H1 (cell line): ENCODE measurements at regions not wholly inside any gene's neighbourhood (a gene's known extent, or its start where the extent isn't known, plus 50 kb on each side); places are given as distances from the start of the nearest gene placed in this dataset.

Experiments used
- CTCF ChIA-PET: fragments of 300-600 bp; sonication (Branson Sonifier 250); formaldehyde crosslinking; loops from one replicate; lab custom pipeline; 2021; ENCODE audit not compliant: partially characterized antibody; lab: Charles Lee
- POLR2A ChIA-PET: fragments of 300-600 bp; sonication (Branson Sonifier 250); formaldehyde crosslinking; loops from one replicate; lab custom pipeline; 2021; ENCODE audit warnings: inconsistent platforms; ENCODE audit not compliant: partially characterized antibody; lab: Charles Lee
- DNase-seq, 2 experiments: peaks; one replicate each; pipeline versions ENCODE4 v3.0.0 to v3.0.0-alpha.2; 2010 to 2022; ENCODE audit warnings: low spot score in 2 of 2, low read depth in 1 of 2, mixed read lengths in 1 of 2
- FAIRE-seq: peaks from 2 replicates; lab custom pipeline; 2011; peaks lifted over from hg19 to GRCh38; lab: Jason Lieb, UNC
- H2AFZ ChIP-seq: 2 replicates; pipeline ENCODE4 v1.8.1; 2012; ENCODE audit warnings: low read length, inconsistent platforms
- H2AK5ac ChIP-seq: 2 replicates; pipeline ENCODE4 v1.6.1; 2013; ENCODE audit warnings: low read depth, low read length
- H2BK120ac ChIP-seq: replicated peaks from 2 replicates; pipeline ENCODE3; 2013; ENCODE audit warnings: low read depth, low read length, inconsistent platforms
- H2BK12ac ChIP-seq: 2 replicates; pipeline ENCODE4 v1.6.1; 2013; ENCODE audit warnings: low read depth, low read length
- H2BK15ac ChIP-seq: 2 replicates; pipeline ENCODE4 v1.6.1; 2013; ENCODE audit warnings: low read length
- H2BK20ac ChIP-seq: 2 replicates; pipeline ENCODE4 v1.6.1; 2013; ENCODE audit warnings: low read length
- H2BK5ac ChIP-seq: 2 replicates; pipeline ENCODE4 v1.6.1; 2013; ENCODE audit warnings: low read depth, low read length
- H3K14ac ChIP-seq: 2 replicates; pipeline ENCODE4 v1.6.1; 2013; ENCODE audit warnings: inconsistent platforms; ENCODE audit not compliant: insufficient read length
- H3K18ac ChIP-seq: 2 replicates; pipeline ENCODE4 v1.6.1; 2013; ENCODE audit warnings: low read length; ENCODE audit errors: extremely low read depth
- H3K23ac ChIP-seq: 2 replicates; pipeline ENCODE4 v1.6.1; 2013; ENCODE audit warnings: inconsistent platforms; ENCODE audit not compliant: insufficient read length
- H3K23me2 ChIP-seq: 2 replicates; pipeline ENCODE4 v1.6.1; 2013; ENCODE audit warnings: low read depth, low read length
- H3K27ac ChIP-seq: 2 replicates; pipeline ENCODE4 v1.6.1; 2011; ENCODE audit warnings: low read depth, low read length, inconsistent platforms
- H3K27me3 ChIP-seq, 4 experiments: replicated peaks in 1 of 4; 1 replicate in 1 of 4; 2 replicates in 3 of 4; pipeline versions ENCODE4 v1.6.1 to v1.8.1; 2011 to 2013; ENCODE audit warnings: low read length in 3 of 4, mild to moderate bottlenecking in 3 of 4, inconsistent platforms in 2 of 4, mixed read lengths in 2 of 4, moderate library complexity in 1 of 4; ENCODE audit not compliant: control insufficient read depth in 3 of 4, insufficient read depth in 3 of 4; ENCODE audit errors: extremely low read depth in 1 of 4
- H3K36me3 ChIP-seq, 4 experiments: 2 replicates each; pipeline versions ENCODE4 v1.6.1 to v1.8.1; 2011 to 2013; ENCODE audit warnings: mild to moderate bottlenecking in 4 of 4, low read length in 3 of 4, moderate library complexity in 2 of 4, control low read depth in 1 of 4, inconsistent platforms in 1 of 4; ENCODE audit not compliant: insufficient read depth in 4 of 4, control insufficient read depth in 2 of 4
- H3K4ac ChIP-seq: replicated peaks from 2 replicates; pipeline ENCODE3; 2013; ENCODE audit warnings: low read length, low read depth, mixed read lengths, inconsistent platforms; ENCODE audit not compliant: insufficient read length
- H3K4me1 ChIP-seq, 4 experiments: replicated peaks in 1 of 4; 1 replicate in 1 of 4; 2 replicates in 3 of 4; pipeline versions ENCODE4 v1.6.1 to v1.8.1; 2011 to 2013; ENCODE audit warnings: low read length in 3 of 4, inconsistent platforms in 2 of 4, mixed read lengths in 1 of 4; ENCODE audit not compliant: insufficient read depth in 4 of 4, control insufficient read depth in 3 of 4
- H3K4me2 ChIP-seq, 2 experiments: 2 replicates each; pipeline versions ENCODE4 v1.6.1 to v1.8.1; 2011 to 2013; ENCODE audit warnings: low read depth in 2 of 2, low read length in 2 of 2, control low read depth in 1 of 2, inconsistent platforms in 1 of 2, mild to moderate bottlenecking in 1 of 2; ENCODE audit not compliant: insufficient read depth in 1 of 2
- H3K4me3 ChIP-seq, 4 experiments: fragments of 200-600, 300-600 bp in 1 of 4; sonication (generic), shearing (Covaris generic), sonication (Bioruptor Twin) in 1 of 4; 2 replicates each; pipeline versions ENCODE4 v1.5.1 to v1.8.1; 2011 to 2016; ENCODE audit warnings: low read length in 4 of 4, low read depth in 3 of 4, control low read depth in 2 of 4, inconsistent platforms in 2 of 4, mild to moderate bottlenecking in 2 of 4, mixed read lengths in 1 of 4, moderate library complexity in 1 of 4; ENCODE audit not compliant: insufficient read depth in 2 of 4; ENCODE audit errors: extremely low read depth in 1 of 4
- H3K56ac ChIP-seq: replicated peaks from 2 replicates; pipeline ENCODE3; 2013; ENCODE audit warnings: low read depth, mild to moderate bottlenecking, mixed read lengths, low read length, inconsistent platforms; ENCODE audit not compliant: insufficient read length
- H3K79me1 ChIP-seq: 2 replicates; pipeline ENCODE4 v1.6.1; 2013; ENCODE audit warnings: low read depth, low read length, control low read depth
- H3K79me2 ChIP-seq, 2 experiments: 2 replicates each; pipeline versions ENCODE4 v1.6.1 to v1.8.1; 2012 to 2013; ENCODE audit warnings: low read length in 2 of 2, mild to moderate bottlenecking in 2 of 2, inconsistent platforms in 1 of 2; ENCODE audit not compliant: insufficient read depth in 2 of 2, control insufficient read depth in 1 of 2
- H3K9ac ChIP-seq, 4 experiments: replicated peaks in 1 of 4; 1 replicate in 1 of 4; 2 replicates in 3 of 4; pipeline versions ENCODE4 v1.6.1 to v1.8.1; 2011 to 2013; ENCODE audit warnings: low read depth in 3 of 4, low read length in 3 of 4, control low read depth in 2 of 4, mild to moderate bottlenecking in 2 of 4, moderate library complexity in 2 of 4, inconsistent platforms in 1 of 4; ENCODE audit errors: extremely low read depth in 1 of 4
- H3K9me3 ChIP-seq, 2 experiments: 2 replicates each; pipeline versions ENCODE4 v1.6.1 to v1.8.1; 2012 to 2013; ENCODE audit warnings: mild to moderate bottlenecking in 2 of 2, moderate library complexity in 2 of 2, control low read depth in 1 of 2, inconsistent platforms in 1 of 2, low read depth in 1 of 2, low read length in 1 of 2, mixed read lengths in 1 of 2; ENCODE audit not compliant: insufficient read depth in 2 of 2
- H4K20me1 ChIP-seq, 2 experiments: replicated peaks in 1 of 2; 2 replicates each; pipeline versions ENCODE3 to v1.8.1; 2011 to 2013; ENCODE audit warnings: inconsistent platforms in 2 of 2, low read length in 2 of 2, mild to moderate bottlenecking in 1 of 2; ENCODE audit not compliant: insufficient read depth in 2 of 2, control insufficient read depth in 1 of 2
- H4K5ac ChIP-seq: 2 replicates; pipeline ENCODE4 v1.6.1; 2013; ENCODE audit warnings: low read length, low read depth, mixed read lengths, inconsistent platforms; ENCODE audit not compliant: insufficient read length
- H4K8ac ChIP-seq: 2 replicates; pipeline ENCODE4 v1.8.0; 2013; ENCODE audit warnings: mild to moderate bottlenecking, moderate library complexity, low read length, inconsistent platforms; ENCODE audit not compliant: insufficient read depth; ENCODE audit errors: extremely low read depth
- H4K91ac ChIP-seq: replicated peaks from 2 replicates; pipeline ENCODE3; 2013; ENCODE audit warnings: low read length, mixed read lengths, inconsistent platforms; ENCODE audit not compliant: insufficient read length
- ASH2L ChIP-seq: fragments of 200-600, 300-600 bp; sonication (generic); IDR thresholded peaks from one replicate; pipeline ENCODE4 v1.7.1; 2017; ENCODE audit warnings: low read length
- BACH1 ChIP-seq: IDR thresholded peaks from 2 replicates; pipeline ENCODE4 v1.6.1; 2012; ENCODE audit warnings: low read length, improper control_type of control experiment
- BCL11A ChIP-seq, 2 experiments: IDR thresholded peaks; one replicate each; pipeline ENCODE4 v1.6.1; 2011; ENCODE audit warnings: low read depth in 2 of 2, low read length in 2 of 2, mild to moderate bottlenecking in 2 of 2
- CBX5 ChIP-seq: fragments of 300-800, 300-1000 bp; sonication (generic); IDR thresholded peaks from 2 replicates; pipeline ENCODE4 v1.7.1; 2016; ENCODE audit warnings: antibody characterized with exemption, low read length, low read depth
- CBX8 ChIP-seq: fragments of 300-800, 300-1000 bp; sonication (generic); IDR thresholded peaks from 2 replicates; pipeline ENCODE4 v1.7.1; 2016; ENCODE audit warnings: low read depth, low read length, borderline replicate concordance
- CHD1 ChIP-seq: IDR thresholded peaks from 2 replicates; pipeline ENCODE4 v1.6.1; 2012; ENCODE audit warnings: low read depth, low read length, improper control_type of control experiment
- CREB1 ChIP-seq: IDR thresholded peaks from 2 replicates; pipeline ENCODE4 v1.6.1; 2012; ENCODE audit warnings: inconsistent platforms
- GABPA ChIP-seq: IDR thresholded peaks from 2 replicates; pipeline ENCODE4 v1.6.1; 2011; ENCODE audit warnings: mild to moderate bottlenecking, low read length, moderate library complexity, borderline replicate concordance; ENCODE audit not compliant: insufficient read depth
- HDAC6 ChIP-seq: IDR thresholded peaks from one replicate; pipeline ENCODE4 v1.7.1; 2012; ENCODE audit warnings: low read depth, mild to moderate bottlenecking, inconsistent platforms, low read length, moderate library complexity
- PHF8 ChIP-seq: fragments of 200-600 bp; sonication (generic); conservative IDR thresholded peaks from 2 replicates; pipeline ENCODE4 v1.7.1; 2012; ENCODE audit warnings: low read depth, mild to moderate bottlenecking, inconsistent platforms, low read length, moderate library complexity
- RNF2 ChIP-seq: fragments of 200-900, 300-1000 bp; sonication (generic); IDR thresholded peaks from 2 replicates; pipeline ENCODE4 v1.7.1; 2016; ENCODE audit warnings: borderline replicate concordance, low read depth, mild to moderate bottlenecking, antibody characterized with exemption, low read length; ENCODE audit not compliant: poor library complexity, severe bottlenecking; ENCODE audit errors: missing control alignments
- SP1 ChIP-seq: IDR thresholded peaks from 2 replicates; pipeline ENCODE4 v1.6.1; 2011; ENCODE audit warnings: low read depth, low read length
- SUZ12 ChIP-seq: fragments of 200-600 bp; sonication (generic); IDR thresholded peaks from 2 replicates; pipeline ENCODE4 v1.6.1; 2012; ENCODE audit warnings: mild to moderate bottlenecking, inconsistent platforms, low read length, moderate library complexity, mixed read lengths
- TAF1 ChIP-seq: IDR thresholded peaks from 2 replicates; pipeline ENCODE4 v1.6.1; 2011; ENCODE audit warnings: mild to moderate bottlenecking, low read depth, low read length
- TCF12 ChIP-seq: IDR thresholded peaks from 2 replicates; pipeline ENCODE4 v1.6.1; 2011; ENCODE audit warnings: low read depth, mild to moderate bottlenecking, low read length
- YY1 ChIP-seq: IDR thresholded peaks from 2 replicates; pipeline ENCODE4 v1.6.1; 2011; ENCODE audit warnings: low read depth, mild to moderate bottlenecking, low read length
- WGBS, 2 experiments: shearing (Covaris generic) in 1 of 2; methylation state at CpG; one replicate each; pipeline versions ENCODE4 v1.1.6 to v1.1.7; 2013 to 2015; ENCODE audit warnings: low lambda C conversion rate in 2 of 2, mixed read lengths in 2 of 2, inconsistent platforms in 1 of 2, low coverage in 1 of 2, missing lambda C conversion rate in 1 of 2; ENCODE audit not compliant: insufficient replicate concordance in 2 of 2, insufficient coverage in 1 of 2, insufficient read length in 1 of 2; ENCODE audit errors: extremely low coverage in 1 of 2, missing lambda C conversion rate in 1 of 2; 5-methylcytosine and 5-hydroxymethylcytosine counted together

DNA sequence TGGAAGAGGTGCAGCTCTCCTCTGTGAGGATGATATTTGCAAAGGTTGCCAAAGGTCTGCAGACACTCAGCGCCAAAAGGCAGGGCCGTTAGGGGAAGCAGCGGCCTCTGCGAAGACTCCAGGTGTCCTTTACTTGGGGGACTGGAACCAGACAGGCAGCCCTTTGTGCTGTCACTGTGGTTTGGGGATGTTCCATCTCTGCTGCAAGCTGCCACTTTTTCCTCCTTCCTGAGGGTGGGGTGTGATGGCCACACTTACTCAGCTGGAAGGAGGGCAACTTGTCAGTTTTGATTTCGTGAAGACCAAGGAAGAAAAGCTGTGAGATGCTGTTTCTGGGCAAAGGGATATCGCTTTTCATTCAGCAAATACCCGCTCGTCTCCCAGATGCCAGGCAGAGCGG is 96.5 kb upstream of the PRR5 start:
- Histone ChIP-seq H4K5ac (no peak overlapping the region), H3K79me2 (no peaks in the 10 kb centered on the region), H3K23ac (no peak overlapping the region), H3K27me3 (no peaks in the 10 kb centered on the region), H3K4me1 (peaks cover 0 to 9% (median 6%) of the 10 kb centered on the region in 4 experiments; a peak in 3 of 7 replicates), H3K56ac (no peak overlapping the region), H2BK5ac (no peak overlapping the region), H4K20me1 (peaks cover 0 to 5% of the 10 kb centered on the region in 2 experiments), H2BK120ac (no peak overlapping the region), H3K14ac (no peak overlapping the region), H3K23me2 (peaks cover 5% of the 10 kb centered on the region; the same call in 1 of the 2 replicates), H3K18ac (peak overlapping the region; percentile 19; the same call in 1 of the 2 replicates), H3K4me2 (no peak overlapping the region), H4K8ac (no peak overlapping the region), H2AFZ (no peak overlapping the region), H3K4me3 (no peak overlapping the region), H3K36me3 (no peaks in the 10 kb centered on the region), H2AK5ac (no peak overlapping the region), H3K27ac (no peak overlapping the region), H4K91ac (no peak overlapping the region), H3K9me3 (no peaks in the 10 kb centered on the region), H3K79me1 (no peaks in the 10 kb centered on the region; the same call in 1 of the 2 replicates), H3K9ac (no peak overlapping the region), H3K4ac (no peak overlapping the region), H2BK12ac (no peak overlapping the region), H2BK15ac (no peak overlapping the region), H2BK20ac (no peak overlapping the region)
- no peak for DNase-seq
- TF ChIP-seq TAF1 (no peak), RNF2 (no peak), CHD1 (no peak), CBX8 (no peak), BACH1 (no peak), SUZ12 (no peak), SP1 (no peak), TCF12 (no peak), CBX5 (no peak), GABPA (no peak), YY1 (no peak), ASH2L (no peak), PHF8 (no peak), HDAC6 (no peak), BCL11A (IDR thresholded peaks at IDR 0.05; ENCODE audit: low read depth in 2 of 2, low read length in 2 of 2) (no peak), CREB1 (no peak)
- FAIRE-seq = no peak
- WGBS, 2 experiments = 94% methylated on average over 9 of the region's 9 CpGs; no CpG with 5 or more reads in 1 of the 2 experiments
- POLR2A ChIA-PET = no interaction called here
- CTCF ChIA-PET = interaction anchor here (0.9 to 1.6 kb wide), 2 partner anchors 130 to 236 kb away, joined by 3 read pairs; no protein-coding TSS in a partner anchor
